B cell (primary cell): ENCODE measurements at regions not wholly inside any gene's neighbourhood (a gene's known extent, or its start where the extent isn't known, plus 50 kb on each side); places are given as distances from the start of the nearest gene placed in this dataset.

ENCODE experiments used
- ATAC-seq: fragments of 200-7000 bp; cut with Tn5 transposase; one replicate; pipeline ENCODE4 v1.10.0; 2021; ENCODE audit warnings: low read depth, mild to moderate bottlenecking, moderate number of reproducible peaks, moderate library complexity
- CTCF ChIA-PET: fragments of 350-600 bp; sonication (Branson Sonifier 250); formaldehyde crosslinking; loops from one replicate; lab custom pipeline; 2021; ENCODE audit warnings: antibody characterized with exemption, inconsistent platforms; lab: Charles Lee
- POLR2A ChIA-PET: fragments of 350-600 bp; sonication (Branson Sonifier 250); formaldehyde crosslinking; loops from one replicate; lab custom pipeline; 2021; ENCODE audit warnings: antibody characterized with exemption; lab: Charles Lee
- DNase-seq: peaks from one replicate; pipeline ENCODE4 v3.0.0; 2013
- H2AFZ ChIP-seq: 2 replicates; pipeline ENCODE4 v1.6.1; 2012; ENCODE audit warnings: mild to moderate bottlenecking, low read depth, low read length; ENCODE audit not compliant: insufficient read depth, poor library complexity, severe bottlenecking
- H3K27ac ChIP-seq, 2 donors: 1 replicate in 1 of 2; 2 replicates in 1 of 2; pipeline ENCODE4 v1.5.1; 2012 to 2013; ENCODE audit warnings: low read length in 2 of 2, mild to moderate bottlenecking in 2 of 2, moderate library complexity in 1 of 2
- H3K27me3 ChIP-seq, 4 experiments: fragments of 200-600 bp in 1 of 4; sonication (generic) in 1 of 4; replicated peaks in 1 of 4; 1 replicate in 2 of 4; 2 replicates in 2 of 4; pipeline versions ENCODE4 v1.6.1 to v1.7.0; 2013 to 2016; ENCODE audit warnings: low read length in 3 of 4, mild to moderate bottlenecking in 2 of 4, mixed read lengths in 1 of 4, moderate library complexity in 1 of 4; ENCODE audit not compliant: insufficient read depth in 4 of 4, control insufficient read depth in 3 of 4; ENCODE audit errors: control extremely low read depth in 1 of 4
- H3K36me3 ChIP-seq, 2 experiments: replicated peaks in 1 of 2; 1 replicate in 1 of 2; 2 replicates in 1 of 2; pipeline versions ENCODE4 v1.6.1 to v1.7.1; 2013; ENCODE audit warnings: low read length in 1 of 2; ENCODE audit not compliant: insufficient read depth in 2 of 2, control insufficient read depth in 1 of 2; ENCODE audit errors: control extremely low read depth in 1 of 2, extremely low read depth in 1 of 2
- H3K4me1 ChIP-seq, 2 donors: fragments of 200-600 bp in 1 of 2; sonication (generic) in 1 of 2; 1 replicate in 1 of 2; 2 replicates in 1 of 2; pipeline versions ENCODE4 v1.5.1 to v1.6.1; 2013 to 2017; ENCODE audit warnings: low read length in 2 of 2; ENCODE audit not compliant: control insufficient read depth in 2 of 2, insufficient read depth in 2 of 2
- H3K4me2 ChIP-seq: replicated peaks from 2 replicates; pipeline ENCODE3; 2012; ENCODE audit warnings: mild to moderate bottlenecking, low read depth, low read length; ENCODE audit not compliant: poor library complexity, severe bottlenecking
- H3K4me3 ChIP-seq, 5 experiments: fragments of 200-600 bp in 1 of 5; sonication (generic) in 1 of 5; 1 replicate in 3 of 5; 2 replicates in 2 of 5; pipeline versions ENCODE4 v1.5.1 to v1.7.0; 2011 to 2016; ENCODE audit warnings: low read length in 4 of 5, mild to moderate bottlenecking in 4 of 5, low read depth in 2 of 5, control low read depth in 1 of 5, moderate library complexity in 1 of 5; ENCODE audit not compliant: insufficient read depth in 1 of 5; ENCODE audit errors: control extremely low read depth in 1 of 5, extremely low read depth in 1 of 5
- H3K79me2 ChIP-seq: fragments of 200-600 bp; sonication (generic); one replicate; pipeline ENCODE4 v1.6.0; 2016; ENCODE audit warnings: low read length; ENCODE audit not compliant: control insufficient read depth, insufficient read depth
- H3K9ac ChIP-seq: fragments of 200-600 bp; sonication (generic); 2 replicates; pipeline ENCODE4 v1.6.1; 2017; ENCODE audit warnings: mild to moderate bottlenecking, low read length, moderate library complexity
- H3K9me3 ChIP-seq, 3 donors: one replicate each; pipeline versions ENCODE4 v1.6.1 to v1.7.1; 2013; ENCODE audit warnings: low read length in 2 of 3; ENCODE audit not compliant: control insufficient read depth in 2 of 3, insufficient read depth in 1 of 3; ENCODE audit errors: control extremely low read depth in 1 of 3
- H4K20me1 ChIP-seq: 2 replicates; pipeline ENCODE4 v1.6.0; 2012; ENCODE audit warnings: mild to moderate bottlenecking, low read length; ENCODE audit not compliant: insufficient read depth, control insufficient read depth, poor library complexity, severe bottlenecking
- H3K27ac Mint-ChIP-seq: one replicate; pipeline ENCODE4 v1.8.0; 2021; ENCODE audit warnings: mixed read lengths
- H3K27me3 Mint-ChIP-seq: one replicate; pipeline ENCODE4 v1.8.0; 2021; ENCODE audit warnings: mixed read lengths
- H3K4me1 Mint-ChIP-seq: one replicate; pipeline ENCODE4 v1.8.0; 2021; ENCODE audit warnings: mixed read lengths
- H3K4me3 Mint-ChIP-seq: one replicate; pipeline ENCODE4 v1.8.0; 2021; ENCODE audit warnings: mixed read lengths
- H3K9me3 Mint-ChIP-seq: one replicate; pipeline ENCODE4 v1.8.0; 2022; ENCODE audit warnings: mixed read lengths; ENCODE audit not compliant: insufficient read depth
- CTCF ChIP-seq: fragments of 200-600 bp; IDR thresholded peaks from one replicate; pipeline ENCODE4 v1.8.0; 2022; ENCODE audit warnings: antibody characterized with exemption, mild to moderate bottlenecking
- EZH2 ChIP-seq: IDR thresholded peaks from 2 replicates; pipeline ENCODE4 v1.6.1; 2012; ENCODE audit warnings: borderline replicate concordance, low read depth, mild to moderate bottlenecking, moderate library complexity, low read length; ENCODE audit not compliant: insufficient read depth, poor library complexity, severe bottlenecking
- WGBS: methylation state at CpG from one replicate; pipeline ENCODE4 v1.1.5; 2013; ENCODE audit warnings: missing lambda C conversion rate; ENCODE audit not compliant: insufficient coverage; 5-methylcytosine and 5-hydroxymethylcytosine counted together
- intact Hi-C: fragments of 100-400 bp; cut with micrococcal nuclease; formaldehyde crosslinking; loops from one replicate; pipeline ENCODE4 v1.10.0; 2022

- peaks cover 0 to 5% of the 10 kb centered on the region in 2 donors for H3K4me1 ChIP-seq
- Mint-ChIP-seq H3K9me3 (no peaks in the 10 kb centered on the region), H3K4me1 (peaks cover 10% of the 10 kb centered on the region), H3K27ac (no peak overlapping the region), H3K4me3 (no peak overlapping the region), H3K27me3 (peaks cover 34% of the 10 kb centered on the region)
- peaks cover 0 to 10% (median 2%) of the 10 kb centered on the region in 4 experiments for H3K27me3 ChIP-seq
- H3K4me2 ChIP-seq = no peak overlapping the region
- H2AFZ ChIP-seq = no peak overlapping the region
- no peak for DNase-seq
- H3K9me3 ChIP-seq = no peaks in the 10 kb centered on the region
- no peaks in the 10 kb centered on the region for H3K79me2 ChIP-seq
- no peaks in the 10 kb centered on the region for H4K20me1 ChIP-seq
- no peak overlapping the region for H3K4me3 ChIP-seq
- CTCF ChIA-PET = interaction anchor here (1.0 to 1.2 kb wide), 2 partner anchors 111 to 766 kb away, joined by 3 read pairs; no protein-coding TSS in a partner anchor
- TF ChIP-seq EZH2 (no peak), CTCF (no peak)
- WGBS = no CpG with 5 or more reads among the region's 1 CpG
- no peak for ATAC-seq
- intact Hi-C loops = no loop called here
- H3K9ac ChIP-seq = no peak overlapping the region
- H3K27ac ChIP-seq = no peak overlapping the region
- H3K36me3 ChIP-seq = no peaks in the 10 kb centered on the region
- POLR2A ChIA-PET = no interaction called here
Measured at GRCh38 chr21:35512346-35512745, 463.2 kb upstream of the RUNX1 start.

- Histone ChIP-seq H3K9ac (no peak overlapping the region), H3K4me2 (no peak overlapping the region), H3K4me1 (peaks cover 0 to 5% of the 10 kb centered on the region in 2 donors), H3K27ac (no peak overlapping the region), H3K27me3 (peaks cover 0 to 10% (median 2%) of the 10 kb centered on the region in 4 experiments), H3K4me3 (no peak overlapping the region), H3K79me2 (no peaks in the 10 kb centered on the region), H2AFZ (no peak overlapping the region), H3K9me3 (no peaks in the 10 kb centered on the region), H4K20me1 (no peaks in the 10 kb centered on the region), H3K36me3 (no peaks in the 10 kb centered on the region)
- 80% methylated on average over 2 of the region's 4 CpGs for WGBS
- Mint-ChIP-seq H3K9me3 (no peaks in the 10 kb centered on the region), H3K27me3 (peaks cover 38% of the 10 kb centered on the region), H3K4me1 (peaks cover 10% of the 10 kb centered on the region), H3K27ac (no peak overlapping the region), H3K4me3 (no peak overlapping the region)
- TF ChIP-seq CTCF = no peak
- TF ChIP-seq EZH2 = no peak
- POLR2A ChIA-PET = no interaction called here
- ATAC-seq = no peak
- no peak for DNase-seq
- CTCF ChIA-PET = interaction anchor here (0.7 to 1.2 kb wide), 3 partner anchors 10 to 766 kb away, joined by 3 read pairs; no protein-coding TSS in a partner anchor
- intact Hi-C loops = no loop called here
Measured at GRCh38 chr21:35511696-35512162, 462.6 kb upstream of the RUNX1 start.
